Activated CD4-positive, alpha-beta T cell treated with anti-CD3 and anti-CD28 coated beads for 36 hours (primary cell): ENCODE measurements at regions not wholly inside any gene's neighbourhood (a gene's known extent, or its start where the extent isn't known, plus 50 kb on each side); places are given as distances from the start of the nearest gene placed in this dataset.
"Not testable (repeated sequence)": the region's sequence is repeated elsewhere in the genome, so short reads cannot be mapped to it uniquely, and the experiment has no call there.

Source experiments
- ATAC-seq: fragments of 200-7000 bp; cut with Tn5 transposase; one replicate; pipeline ENCODE4 v1.10.0; 2021; ENCODE audit warnings: mild to moderate bottlenecking, moderate library complexity
- CTCF ChIA-PET: fragments of 350-600 bp; sonication (Branson Sonifier 250); formaldehyde crosslinking; loops from one replicate; lab custom pipeline; 2021; ENCODE audit warnings: antibody characterized with exemption; lab: Charles Lee
- POLR2A ChIA-PET: fragments of 350-600 bp; sonication (Branson Sonifier 250); formaldehyde crosslinking; loops from one replicate; lab custom pipeline; 2021; ENCODE audit warnings: antibody characterized with exemption, inconsistent platforms; lab: Charles Lee
- DNase-seq: peaks from one replicate; pipeline ENCODE4 v3.0.0-alpha.2; 2020
- H3K27ac Mint-ChIP-seq: one replicate; pipeline ENCODE4 v1.8.0; 2021; ENCODE audit warnings: mixed read lengths
- H3K27me3 Mint-ChIP-seq: one replicate; pipeline ENCODE4 v1.8.0; 2021; ENCODE audit warnings: mixed read lengths
- H3K36me3 Mint-ChIP-seq: one replicate; pipeline ENCODE4 v1.8.0; 2021; ENCODE audit warnings: low read depth, mixed read lengths
- H3K4me1 Mint-ChIP-seq: one replicate; pipeline ENCODE4 v1.8.0; 2021; ENCODE audit warnings: mixed read lengths
- H3K4me3 Mint-ChIP-seq: one replicate; pipeline ENCODE4 v1.8.0; 2021; ENCODE audit warnings: mild to moderate bottlenecking, moderate library complexity, mixed read lengths
- H3K9me3 Mint-ChIP-seq: one replicate; pipeline ENCODE4 v1.8.0; 2021; ENCODE audit warnings: low read depth, mixed read lengths
- intact Hi-C, 2 experiments: fragments of 100-400 bp; cut with DNase I in 1 of 2; cut with micrococcal nuclease in 1 of 2; formaldehyde crosslinking; loops; one replicate each; pipeline versions ENCODE4 v1.14.2 to v1.15.1; 2022 to 2024; cut with DNase I, micrococcal nuclease

DNA sequence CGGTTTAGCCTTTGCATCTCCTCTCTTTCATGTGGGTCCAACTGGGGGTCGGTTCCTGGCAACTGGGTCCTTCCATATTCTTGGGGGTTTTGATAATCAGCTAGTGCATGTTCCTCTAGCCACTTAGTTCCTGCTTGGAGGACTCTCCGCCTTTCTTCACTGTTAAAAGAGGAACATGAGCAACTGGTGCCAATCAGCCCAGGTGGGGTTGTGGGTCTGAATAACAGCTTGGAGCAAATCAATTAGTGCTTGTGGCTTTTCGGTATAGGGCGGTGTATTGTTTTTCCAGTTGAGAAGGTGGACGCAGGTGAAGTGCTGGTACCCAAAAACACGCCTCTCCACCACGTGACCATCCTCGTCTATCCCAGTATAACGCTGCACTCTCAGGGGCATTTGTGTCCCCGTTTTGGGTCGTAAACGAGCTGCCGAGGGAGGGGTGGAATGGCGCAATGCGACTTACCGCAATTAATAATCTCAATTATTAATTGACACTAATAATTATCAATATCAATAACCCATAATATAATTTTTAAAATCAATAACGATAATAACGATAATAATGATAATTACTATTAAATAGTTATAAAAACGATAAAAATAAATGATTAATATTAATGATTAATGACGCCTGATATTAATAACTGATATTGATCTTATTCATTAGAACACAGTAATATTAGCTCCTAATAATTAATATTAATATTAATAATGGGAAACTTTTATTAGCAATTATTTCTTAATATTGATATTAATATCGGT is 51.9 kb upstream of the ALG1L2 start:
- CTCF ChIA-PET, result interaction anchor here (0.6 kb wide), 1 partner anchor 526 kb away, joined by 3 read pairs; no protein-coding TSS in a partner anchor
- H3K27ac Mint-ChIP-seq, DNase-seq, H3K4me3 Mint-ChIP-seq, H3K36me3 Mint-ChIP-seq, H3K4me1 Mint-ChIP-seq, H3K27me3 Mint-ChIP-seq, ATAC-seq, POLR2A ChIA-PET, H3K9me3 Mint-ChIP-seq: not testable (repeated sequence)
- intact Hi-C loops, result loop anchor here in 1 of 2 experiments (5.0 kb wide), 1 partner anchor 68 kb away; no protein-coding TSS in a partner anchor
